ENCODE measurements at regions not wholly inside any gene's neighbourhood (a gene's known extent, or its start where the extent isn't known, plus 50 kb on each side); places are given as distances from the start of the nearest gene placed in this dataset.

- DNase-seq = no peak
These were observed 477.5 kb upstream of the DAB1 start for GRCh38 chr1:57901208-57901919.

- no peak for DNase-seq
These were observed 474.7 kb upstream of the DAB1 start for GRCh38 chr1:57898531-57898930.

- DNase-seq = no peak
These were observed 473.7 kb upstream of the DAB1 start for GRCh38 chr1:57897581-57897980.

GRCh38 chr1:57894315-57894714 is 470.5 kb upstream of the DAB1 start:
- no peak for DNase-seq

GRCh38 chr1:57889676-57890320 is 465.9 kb upstream of the DAB1 start:
- no peak for DNase-seq

- DNase-seq = no peak
These were observed 464.2 kb upstream of the DAB1 start for GRCh38 chr1:57887964-57888491.

GRCh38 chr1:57886376-57886775 is 462.5 kb upstream of the DAB1 start:
- no peak for DNase-seq

GRCh38 chr1:57883642-57883995 is 459.8 kb upstream of the DAB1 start:
- no peak for DNase-seq

GRCh38 chr1:57882934-57883641 is 459.2 kb upstream of the DAB1 start:
- DNase-seq = no peak

GRCh38 chr1:57882072-57882471 is 458.2 kb upstream of the DAB1 start:
- no peak for DNase-seq

GRCh38 chr1:57881639-57882038 is 457.8 kb upstream of the DAB1 start:
- no peak for DNase-seq

GRCh38 chr1:57879700-57880099 is 455.8 kb upstream of the DAB1 start:
- no peak for DNase-seq

- no peak for DNase-seq
These were observed 450.6 kb upstream of the DAB1 start for GRCh38 chr1:57874418-57874877.

GRCh38 chr1:57872913-57873312 is 449.1 kb upstream of the DAB1 start:
- no peak for DNase-seq

- no peak for DNase-seq
These were observed 445.0 kb upstream of the DAB1 start for GRCh38 chr1:57868908-57869307.

- no peak for DNase-seq
These were observed 444.4 kb upstream of the DAB1 start for GRCh38 chr1:57868239-57868638.

- no peak for DNase-seq
These were observed 443.1 kb upstream of the DAB1 start for GRCh38 chr1:57866998-57867397.

GRCh38 chr1:57860931-57861565 is 437.2 kb upstream of the DAB1 start:
- DNase-seq = no peak

GRCh38 chr1:57860325-57860724 is 436.5 kb upstream of the DAB1 start:
- no peak for DNase-seq

GRCh38 chr1:57858740-57859139 is 434.9 kb upstream of the DAB1 start:
- no peak for DNase-seq

- DNase-seq = no peak
These were observed 433.9 kb upstream of the DAB1 start for GRCh38 chr1:57857809-57858208.

GRCh38 chr1:57854436-57854835 is 430.6 kb upstream of the DAB1 start:
- DNase-seq = no peak

GRCh38 chr1:57850176-57850940 is 426.5 kb upstream of the DAB1 start:
- DNase-seq = no peak
